Stimulated activated CD4-positive, alpha-beta T cell treated with anti-CD3 and anti-CD28 coated beads, Interleukin-4, amount 100 ng/mL, for 4 hours (primary cell): ENCODE measurements at regions not wholly inside any gene's neighbourhood (a gene's known extent, or its start where the extent isn't known, plus 50 kb on each side); places are given as distances from the start of the nearest gene placed in this dataset.

ENCODE experiments used
- DNase-seq, 2 experiments: peaks; one replicate each; pipeline ENCODE4 v3.0.0-alpha.2; 2020

GRCh38 chr4:22336822-22337221, 179.0 kb downstream of the ADGRA3 start:
- no peak for DNase-seq

- no peak for DNase-seq
These were observed 181.7 kb downstream of the ADGRA3 start for GRCh38 chr4:22334155-22334554.

DNA sequence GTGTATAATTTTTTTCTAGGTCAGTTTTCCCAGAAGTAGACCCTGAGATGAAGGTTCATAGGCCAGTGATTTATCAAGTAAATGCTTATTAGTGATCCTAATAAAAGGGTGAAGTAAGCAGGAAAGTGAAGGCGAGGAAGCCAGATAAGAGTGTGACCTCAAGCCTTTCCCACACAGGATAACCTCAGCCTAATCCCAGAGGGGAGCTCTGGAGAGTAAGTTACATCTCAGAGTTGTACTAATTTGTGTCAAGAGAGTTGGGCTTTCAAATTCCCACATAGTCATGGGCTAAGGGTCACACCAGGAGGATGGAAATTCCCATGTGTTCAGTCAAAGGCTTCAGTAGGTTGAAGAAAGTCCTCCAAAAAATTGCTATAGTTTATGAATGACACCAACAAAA, 191.4 kb downstream of the ADGRA3 start:
- DNase-seq: no peak

- no peak for DNase-seq
These were observed 192.2 kb downstream of the ADGRA3 start for GRCh38 chr4:22323691-22324090.

DNA sequence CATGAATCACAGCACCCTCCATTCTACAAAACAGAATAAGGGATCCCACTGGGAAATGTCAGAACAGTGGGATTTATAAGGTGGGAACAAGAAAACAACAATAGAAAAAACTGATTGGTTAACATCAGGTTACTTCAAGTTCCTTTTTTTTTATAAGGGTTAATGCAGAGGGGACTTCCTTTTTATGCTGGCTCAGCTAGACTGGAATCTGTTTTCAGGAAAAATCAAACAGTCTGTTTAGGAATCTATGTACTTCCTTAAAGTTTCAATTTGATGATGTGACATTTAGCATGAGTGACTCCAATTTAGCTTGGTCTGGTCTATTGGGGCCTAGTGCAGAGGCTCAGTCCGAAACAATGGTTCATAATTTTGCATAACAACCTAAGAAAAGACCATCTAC, 192.9 kb downstream of the ADGRA3 start:
- no peak for DNase-seq

GRCh38 chr4:22315628-22316027, 200.2 kb downstream of the ADGRA3 start:
- no peak for DNase-seq

GRCh38 chr4:22313976-22314375, 201.9 kb downstream of the ADGRA3 start:
- no peak for DNase-seq

DNA sequence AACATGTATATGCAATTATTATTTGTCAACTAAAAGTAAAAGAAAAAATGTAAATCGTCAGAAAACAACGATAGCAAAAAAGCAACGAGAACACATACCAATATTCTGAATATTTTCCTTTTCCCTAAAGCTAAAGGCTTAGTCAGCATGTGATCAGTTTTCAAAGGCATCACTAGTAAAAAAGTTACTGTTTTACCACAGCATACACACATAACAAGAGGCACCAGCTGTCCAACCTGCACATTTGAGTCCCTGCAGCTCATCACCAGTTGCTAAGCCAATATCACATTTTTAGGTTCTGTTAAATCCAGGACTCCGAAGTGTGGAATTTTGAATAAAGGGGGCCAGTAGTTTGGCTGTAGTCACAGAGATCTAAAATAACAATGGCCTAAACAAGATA, 203.8 kb downstream of the ADGRA3 start:
- no peak for DNase-seq

- no peak for DNase-seq
These were observed 214.6 kb downstream of the ADGRA3 start for GRCh38 chr4:22301253-22301652.

DNA sequence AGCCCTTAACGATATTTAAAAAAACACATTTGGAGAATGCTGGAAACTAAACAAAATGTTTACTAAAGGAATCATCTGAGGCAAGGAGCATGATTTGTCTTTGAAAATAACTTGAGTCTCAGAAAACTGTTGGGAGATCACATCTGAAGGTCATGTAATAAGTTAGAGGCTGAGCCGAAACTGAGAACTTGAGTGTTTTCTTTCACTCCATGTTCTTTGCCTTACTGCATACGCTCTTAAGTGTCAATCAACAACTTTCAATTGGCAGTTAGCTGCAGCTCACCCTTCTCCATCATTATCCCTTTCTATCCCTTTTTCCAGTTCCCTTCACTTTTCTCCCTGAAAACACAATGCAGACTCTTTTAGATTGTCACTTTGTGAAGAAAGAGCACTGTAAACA, 216.2 kb downstream of the ADGRA3 start:
- no peak for DNase-seq

DNA sequence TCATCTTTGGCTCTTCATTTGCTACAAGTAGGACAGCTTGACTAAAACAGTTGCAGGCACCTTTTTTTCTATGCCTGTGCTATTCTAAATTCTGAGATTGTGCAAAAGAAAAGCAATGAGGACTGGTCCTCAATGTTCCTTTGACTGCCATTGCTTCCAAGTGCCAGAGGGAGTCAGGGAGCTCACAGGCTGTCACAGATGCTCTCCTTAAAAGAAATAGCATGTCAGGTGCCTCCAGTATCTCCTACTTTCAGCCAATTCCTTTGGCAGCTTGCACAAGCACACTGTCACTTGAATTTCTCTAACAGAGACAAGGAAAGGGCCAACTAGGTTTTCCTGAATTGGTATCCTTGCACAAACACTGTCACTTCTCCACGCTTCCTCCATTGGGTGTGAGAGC, 228.2 kb downstream of the ADGRA3 start:
- DNase-seq: no peak

DNA sequence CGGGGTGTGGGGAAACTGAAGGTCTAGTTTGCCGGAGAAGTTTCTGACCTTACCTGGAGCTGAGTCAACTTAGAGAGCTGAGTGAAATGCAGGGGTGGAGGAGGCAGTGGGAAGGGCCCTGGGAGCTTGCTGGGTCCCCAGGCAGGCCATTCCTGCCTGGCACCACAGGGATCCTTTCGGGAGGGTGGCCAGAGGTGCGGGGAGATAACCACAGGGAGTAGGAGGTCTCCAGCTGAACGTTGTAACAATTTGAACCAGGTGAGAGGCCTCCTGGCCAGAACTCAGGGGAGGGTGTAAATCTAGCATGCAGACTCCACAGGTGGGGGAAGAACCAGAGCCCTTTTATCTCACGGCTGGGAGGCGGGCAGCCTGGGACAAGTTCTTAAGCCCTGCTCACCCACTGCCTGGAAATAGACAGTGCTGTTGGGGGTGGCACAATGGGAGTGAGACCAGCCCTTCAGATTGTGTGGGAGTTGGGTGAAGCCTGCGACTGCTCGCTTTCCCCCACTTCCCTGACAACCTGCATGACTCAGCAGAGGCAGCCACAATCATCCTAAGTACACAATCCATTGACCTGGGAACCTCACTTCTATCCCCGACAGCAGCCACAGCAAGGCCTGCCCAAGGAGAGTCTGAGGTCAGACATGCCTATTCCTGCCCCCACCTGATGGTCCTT, 247.4 kb downstream of the ADGRA3 start:
- DNase-seq: no peak

DNA sequence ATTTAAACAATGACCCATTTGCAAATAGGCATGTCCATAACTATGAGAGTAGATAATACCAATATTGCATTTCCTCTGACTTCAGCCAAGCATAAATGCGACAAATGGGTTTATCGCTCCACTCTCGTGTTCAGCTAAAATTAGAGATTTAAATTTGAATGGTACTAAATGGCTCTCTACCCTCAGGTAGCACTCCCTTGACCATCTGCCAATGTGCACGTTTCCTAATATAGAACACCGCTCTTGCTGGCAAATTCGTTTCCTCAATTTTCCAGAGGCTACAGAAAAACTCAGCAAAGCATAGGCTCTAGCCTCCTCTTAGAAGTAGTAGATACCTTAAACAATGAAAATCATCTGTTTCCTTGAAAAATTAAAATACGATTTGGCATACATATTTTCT, 251.6 kb downstream of the ADGRA3 start:
- no peak for DNase-seq

DNA sequence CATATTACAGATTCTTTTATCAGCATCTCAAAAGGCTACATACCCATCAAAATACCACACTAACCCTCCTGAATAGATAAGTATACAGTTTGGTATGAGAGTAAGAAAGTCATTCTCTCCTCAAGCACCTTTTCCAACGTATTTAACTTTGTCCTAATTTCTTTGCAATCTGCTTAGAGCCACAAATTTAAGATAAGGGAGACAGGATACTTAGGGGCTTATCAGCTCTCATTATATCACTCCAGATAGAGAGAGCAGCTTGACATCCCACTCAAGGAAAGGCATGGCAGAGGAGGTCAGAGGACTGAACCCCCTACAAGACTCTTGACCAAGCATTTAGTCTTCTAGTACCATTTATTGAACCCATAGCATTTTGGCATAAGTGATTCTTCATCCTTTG, 262.4 kb downstream of the ADGRA3 start:
- DNase-seq: no peak

GRCh38 chr4:22246847-22247246, 269.0 kb downstream of the ADGRA3 start:
- DNase-seq: no peak

GRCh38 chr4:22245294-22245693, 270.6 kb downstream of the ADGRA3 start:
- no peak for DNase-seq

- no peak for DNase-seq
These were observed 274.5 kb downstream of the ADGRA3 start for GRCh38 chr4:22241415-22241814.

DNA sequence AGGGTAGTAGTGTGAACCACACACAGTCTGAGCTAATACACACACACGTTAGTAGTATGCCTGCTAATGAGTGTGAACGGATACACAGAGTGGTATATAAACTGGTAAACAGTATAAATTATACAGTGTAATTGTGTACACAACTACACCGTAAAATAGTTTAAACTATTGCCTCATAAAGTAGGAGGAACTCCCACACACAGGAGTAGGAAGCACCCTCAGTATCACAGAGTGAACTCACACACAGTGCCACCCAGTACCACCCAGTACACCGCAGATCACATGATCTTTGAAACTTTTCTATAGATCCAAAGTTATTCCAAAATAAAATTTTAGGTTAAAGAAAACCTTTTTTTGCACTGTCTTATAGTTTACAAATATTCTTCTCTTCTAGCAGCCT, 275.1 kb downstream of the ADGRA3 start:
- DNase-seq: no peak

- no peak for DNase-seq
These were observed 277.1 kb downstream of the ADGRA3 start for GRCh38 chr4:22238742-22239141.

GRCh38 chr4:22237846-22238494, 277.9 kb downstream of the ADGRA3 start:
- DNase-seq: no peak

DNA sequence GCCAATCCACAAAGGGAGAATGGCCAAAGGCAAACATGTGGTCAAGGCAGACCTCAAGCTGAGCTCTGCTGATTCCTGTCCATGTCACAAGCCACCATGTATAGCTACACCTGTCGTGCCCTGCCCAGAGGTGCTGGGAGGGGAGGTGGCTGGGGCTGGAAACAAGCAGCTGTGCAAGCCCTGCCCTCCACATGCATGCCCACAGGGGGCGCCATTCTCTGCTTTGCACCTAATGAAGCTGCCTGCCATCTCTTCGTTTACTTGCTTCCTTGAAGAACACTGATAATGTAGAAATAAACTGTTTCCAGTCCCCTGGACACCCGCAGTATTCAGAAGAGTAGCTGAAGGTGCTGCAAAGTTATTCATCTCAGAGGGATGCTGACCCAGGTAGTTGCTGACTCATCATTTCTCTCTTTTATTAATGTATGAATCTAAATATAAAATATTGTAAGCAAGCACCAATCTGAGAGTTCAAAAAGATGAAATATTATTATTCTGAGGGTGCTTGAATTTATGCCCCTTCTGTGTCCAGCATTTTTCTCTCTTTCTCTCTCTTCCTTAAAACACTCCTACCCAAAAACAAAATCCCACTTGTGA, 278.6 kb downstream of the ADGRA3 start:
- DNase-seq: peak; percentile 25 to 40

GRCh38 chr4:22235698-22236097, 280.2 kb downstream of the ADGRA3 start:
- no peak for DNase-seq

GRCh38 chr4:22233230-22233629, 282.6 kb downstream of the ADGRA3 start:
- DNase-seq: no peak

- no peak for DNase-seq
These were observed 272.4 kb upstream of the KCNIP4 start for GRCh38 chr4:22220965-22221364.

DNA sequence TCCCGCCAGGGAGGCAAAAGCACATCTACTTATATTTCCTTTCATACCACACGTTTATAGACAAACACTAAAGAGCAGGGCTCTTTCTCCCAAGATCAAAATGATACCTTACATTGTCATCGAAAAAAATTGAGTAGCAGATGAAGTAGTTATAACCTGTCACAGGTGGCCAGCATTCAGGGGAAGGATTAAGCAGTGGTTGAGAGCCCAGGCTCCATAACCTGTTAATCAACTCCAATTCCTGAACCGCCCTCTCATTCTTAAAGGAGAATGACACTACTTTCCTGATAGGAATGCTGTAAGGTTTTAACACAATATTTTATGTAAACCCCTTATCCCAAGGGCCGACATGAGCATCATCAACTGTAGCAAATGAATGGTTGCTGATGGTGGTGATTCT, 268.9 kb upstream of the KCNIP4 start:
- no peak for DNase-seq
